Esophagus muscularis mucosa (tissue), 4 donors: ENCODE measurements at regions not wholly inside any gene's neighbourhood (a gene's known extent, or its start where the extent isn't known, plus 50 kb on each side); places are given as distances from the start of the nearest gene placed in this dataset.

ENCODE experiments used
- DNase-seq: peaks from one replicate; pipeline ENCODE4 v3.0.0-alpha.2; 2017; ENCODE audit errors: extremely low spot score
- H3K27ac ChIP-seq, 4 donors: fragments of 200-600 bp; sonication (generic); replicated peaks in 1 of 4; 1 replicate in 3 of 4; 2 replicates in 1 of 4; pipeline ENCODE4 v1.5.1; 2016 to 2019; ENCODE audit warnings: mild to moderate bottlenecking in 1 of 4
- H3K27me3 ChIP-seq, 4 donors: fragments of 200-600 bp; sonication (generic); one replicate each; pipeline versions ENCODE4 v1.5.1 to v1.6.0; 2016 to 2019
- H3K36me3 ChIP-seq, 4 donors: fragments of 200-600 bp; sonication (generic); one replicate each; pipeline ENCODE4 v1.5.1; 2016 to 2019
- H3K4me1 ChIP-seq, 4 donors: fragments of 200-600 bp; sonication (generic); one replicate each; pipeline ENCODE4 v1.5.1; 2016 to 2019
- H3K4me3 ChIP-seq, 4 donors: fragments of 200-600 bp; sonication (generic); 1 replicate in 2 of 4; 2 replicates in 2 of 4; pipeline ENCODE4 v1.5.1; 2016 to 2019; ENCODE audit warnings: mild to moderate bottlenecking in 4 of 4, moderate library complexity in 1 of 4
- H3K9me3 ChIP-seq, 4 donors: fragments of 200-600 bp; sonication (generic); 1 replicate in 3 of 4; 2 replicates in 1 of 4; pipeline ENCODE4 v1.5.1; 2016 to 2019
- CTCF ChIP-seq, 3 experiments: fragments of 200-600 bp in 2 of 3; fragments of 450-650 bp in 1 of 3; sonication (generic) in 2 of 3; IDR thresholded peaks; one replicate each; pipeline ENCODE4 v1.5.1; 2017 to 2019; ENCODE audit warnings: antibody characterized with exemption in 3 of 3, mild to moderate bottlenecking in 2 of 3, moderate library complexity in 1 of 3
- EP300 ChIP-seq: sonication (generic); formaldehyde crosslinking; IDR thresholded peaks from one replicate; pipeline ENCODE4 v1.6.1; 2017; ENCODE audit warnings: antibody characterized with exemption
- POLR2A ChIP-seq: fragments of 450-650 bp; IDR thresholded peaks from one replicate; pipeline ENCODE4 v1.6.1; 2017; ENCODE audit warnings: antibody characterized with exemption, moderate library complexity, mild to moderate bottlenecking, low read depth
- POLR2AphosphoS5 ChIP-seq, 2 donors: sonication (generic); formaldehyde crosslinking; IDR thresholded peaks; one replicate each; pipeline ENCODE4 v1.6.1; 2017; ENCODE audit warnings: antibody characterized with exemption in 2 of 2
- WGBS: methylation state at CpG from one replicate; pipeline ENCODE4 v1.1.5; 2018; 5-methylcytosine and 5-hydroxymethylcytosine counted together
- intact Hi-C: fragments of 100-400 bp; cut with DNase I; formaldehyde crosslinking; loops from one replicate; pipeline ENCODE4 v1.15.1; 2023

DNA sequence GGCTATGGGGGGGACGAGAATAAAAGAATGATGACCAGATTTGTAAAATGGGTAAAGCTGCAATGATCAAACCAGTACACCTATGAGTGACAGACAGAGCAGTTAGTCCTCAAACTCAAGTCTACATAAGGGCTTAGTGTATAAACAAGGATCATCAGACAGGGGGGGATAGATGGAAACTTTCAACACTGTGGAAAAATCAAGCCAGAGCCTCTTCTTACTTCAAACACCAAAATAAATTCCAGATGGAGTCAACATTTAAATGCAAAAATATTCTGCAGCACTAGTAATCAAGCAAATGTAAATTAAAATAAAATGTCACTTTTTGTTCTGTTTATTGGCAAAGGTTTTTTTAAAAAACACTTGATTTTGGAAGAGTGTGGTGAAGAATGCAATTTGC is 205.9 kb upstream of the RGMA start:
- DNase-seq, result no peak
- no peaks in the 10 kb centered on the region for H3K36me3 ChIP-seq
- no peaks in the 10 kb centered on the region for H3K4me1 ChIP-seq
- no peaks in the 10 kb centered on the region for H3K9me3 ChIP-seq
- no peaks in the 10 kb centered on the region for H3K27me3 ChIP-seq
- TF ChIP-seq CTCF (IDR thresholded peaks at IDR 0.05), result no peak
- TF ChIP-seq EP300, result no peak
- no peak for TF ChIP-seq POLR2A
- no peak for TF ChIP-seq POLR2AphosphoS5 (IDR thresholded peaks at IDR 0.05)
- no peak overlapping the region for H3K4me3 ChIP-seq
- intact Hi-C loops, result no loop called here
- H3K27ac ChIP-seq, result no peak overlapping the region
- WGBS, result 91% methylated on average over 1 of the region's 1 CpG

DNA sequence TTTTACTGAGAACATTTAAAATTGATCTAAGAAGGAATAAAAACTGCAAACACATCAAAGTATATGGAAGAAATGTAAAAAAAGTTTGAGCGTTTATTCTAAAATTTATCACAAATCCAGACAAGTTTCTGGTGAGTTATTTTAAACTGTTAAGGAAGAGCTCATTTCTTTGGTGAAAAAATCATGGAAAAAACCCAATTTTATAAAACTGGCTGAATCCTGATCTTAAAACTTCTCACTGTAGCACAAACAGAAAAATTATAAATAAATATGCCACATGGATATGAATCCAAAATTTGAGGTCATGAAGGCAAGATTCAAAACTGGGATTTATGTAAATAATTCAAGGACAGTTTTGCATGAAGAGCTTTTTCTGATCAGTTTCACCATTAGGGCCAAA is 205.1 kb upstream of the RGMA start:
- no peaks in the 10 kb centered on the region for H3K36me3 ChIP-seq
- H3K4me3 ChIP-seq, result no peak overlapping the region
- H3K27ac ChIP-seq, result no peak overlapping the region
- 90% methylated on average over 1 of the region's 1 CpG for WGBS
- TF ChIP-seq POLR2A (no peak), EP300 (no peak), CTCF (IDR thresholded peaks at IDR 0.05) (no peak)
- DNase-seq, result no peak
- intact Hi-C loops, result no loop called here
- no peaks in the 10 kb centered on the region for H3K27me3 ChIP-seq
- H3K9me3 ChIP-seq, result no peaks in the 10 kb centered on the region
- H3K4me1 ChIP-seq, result peaks cover 0 to 1% (median under 1%) of the 10 kb centered on the region in 4 donors

GRCh38 chr15:93291380-93291779 is 202.4 kb upstream of the RGMA start:
- TF ChIP-seq POLR2A (no peak), POLR2AphosphoS5 (IDR thresholded peaks at IDR 0.05) (no peak), CTCF (IDR thresholded peaks at IDR 0.05) (no peak), EP300 (no peak)
- WGBS, result 91% methylated on average over 4 of the region's 5 CpGs
- intact Hi-C loops, result no loop called here
- no peak overlapping the region for H3K27ac ChIP-seq
- no peaks in the 10 kb centered on the region for H3K36me3 ChIP-seq
- no peaks in the 10 kb centered on the region for H3K9me3 ChIP-seq
- DNase-seq, result no peak
- H3K27me3 ChIP-seq, result no peaks in the 10 kb centered on the region
- H3K4me3 ChIP-seq, result no peak overlapping the region
- peaks cover 0 to 6% (median 6%) of the 10 kb centered on the region in 4 donors for H3K4me1 ChIP-seq

DNA sequence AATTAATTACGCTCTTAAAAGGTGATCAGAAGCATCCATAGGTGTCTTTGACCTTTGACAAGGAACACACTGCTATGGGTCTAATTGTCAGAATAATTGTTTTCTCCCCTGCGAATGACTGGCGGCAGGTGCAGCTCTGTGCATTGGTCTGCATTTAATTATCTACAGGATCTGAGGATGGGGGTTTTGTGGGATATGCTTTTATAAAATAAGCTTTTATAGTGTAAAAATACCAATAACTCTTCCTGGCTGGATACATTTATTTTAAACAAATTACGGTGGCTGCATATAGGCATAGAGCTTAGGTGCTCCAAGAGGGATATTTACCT is 201.6 kb upstream of the RGMA start:
- no peak overlapping the region for H3K4me3 ChIP-seq
- no peak overlapping the region for H3K27ac ChIP-seq
- DNase-seq, result no peak
- no peaks in the 10 kb centered on the region for H3K36me3 ChIP-seq
- TF ChIP-seq POLR2A, result no peak
- TF ChIP-seq EP300, result no peak
- TF ChIP-seq CTCF (IDR thresholded peaks at IDR 0.05), result no peak
- no peak for TF ChIP-seq POLR2AphosphoS5 (IDR thresholded peaks at IDR 0.05)
- no peaks in the 10 kb centered on the region for H3K9me3 ChIP-seq
- WGBS, result 99% methylated on average over 4 of the region's 4 CpGs
- intact Hi-C loops, result no loop called here
- no peaks in the 10 kb centered on the region for H3K27me3 ChIP-seq
- H3K4me1 ChIP-seq, result peaks cover 0 to 6% (median 6%) of the 10 kb centered on the region in 4 donors

- peaks cover 0 to 6% (median 6%) of the 10 kb centered on the region in 4 donors for H3K4me1 ChIP-seq
- DNase-seq, result no peak
- no peak overlapping the region for H3K4me3 ChIP-seq
- WGBS, result 75% methylated on average over 10 of the region's 10 CpGs
- intact Hi-C loops, result no loop called here
- no peaks in the 10 kb centered on the region for H3K27me3 ChIP-seq
- H3K36me3 ChIP-seq, result no peaks in the 10 kb centered on the region
- H3K27ac ChIP-seq, result no peak overlapping the region
- no peak for TF ChIP-seq CTCF (IDR thresholded peaks at IDR 0.05)
- no peak for TF ChIP-seq POLR2A
- no peak for TF ChIP-seq POLR2AphosphoS5 (IDR thresholded peaks at IDR 0.05)
- TF ChIP-seq EP300, result no peak
- H3K9me3 ChIP-seq, result no peaks in the 10 kb centered on the region
Observed at GRCh38 chr15:93289941-93290617, 201.1 kb upstream of the RGMA start.
